ENCODE measurements at regions not wholly inside any gene's neighbourhood (a gene's known extent, or its start where the extent isn't known, plus 50 kb on each side); places are given as distances from the start of the nearest gene placed in this dataset.

DNA sequence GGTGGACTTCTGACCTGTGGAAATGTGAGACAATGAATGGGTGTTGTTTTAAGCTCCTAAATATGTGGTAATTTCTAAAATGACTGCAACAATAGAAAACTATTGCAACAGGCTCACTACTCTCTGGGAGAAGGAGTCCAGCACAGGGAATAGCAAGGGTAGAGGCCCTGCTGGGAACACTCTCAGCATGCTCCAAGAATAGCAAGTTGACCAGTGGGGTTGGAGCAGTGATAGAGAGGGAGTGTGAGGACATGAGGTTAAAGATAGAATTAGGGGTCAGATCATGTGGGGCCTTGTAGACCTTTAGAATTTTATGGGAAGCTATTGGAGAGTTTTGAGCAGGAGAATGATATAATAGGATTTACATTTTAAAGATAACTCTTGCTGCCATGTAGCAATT, 346.7 kb upstream of the CCDC196 start:
- TF ChIP-seq, protein P1, sequence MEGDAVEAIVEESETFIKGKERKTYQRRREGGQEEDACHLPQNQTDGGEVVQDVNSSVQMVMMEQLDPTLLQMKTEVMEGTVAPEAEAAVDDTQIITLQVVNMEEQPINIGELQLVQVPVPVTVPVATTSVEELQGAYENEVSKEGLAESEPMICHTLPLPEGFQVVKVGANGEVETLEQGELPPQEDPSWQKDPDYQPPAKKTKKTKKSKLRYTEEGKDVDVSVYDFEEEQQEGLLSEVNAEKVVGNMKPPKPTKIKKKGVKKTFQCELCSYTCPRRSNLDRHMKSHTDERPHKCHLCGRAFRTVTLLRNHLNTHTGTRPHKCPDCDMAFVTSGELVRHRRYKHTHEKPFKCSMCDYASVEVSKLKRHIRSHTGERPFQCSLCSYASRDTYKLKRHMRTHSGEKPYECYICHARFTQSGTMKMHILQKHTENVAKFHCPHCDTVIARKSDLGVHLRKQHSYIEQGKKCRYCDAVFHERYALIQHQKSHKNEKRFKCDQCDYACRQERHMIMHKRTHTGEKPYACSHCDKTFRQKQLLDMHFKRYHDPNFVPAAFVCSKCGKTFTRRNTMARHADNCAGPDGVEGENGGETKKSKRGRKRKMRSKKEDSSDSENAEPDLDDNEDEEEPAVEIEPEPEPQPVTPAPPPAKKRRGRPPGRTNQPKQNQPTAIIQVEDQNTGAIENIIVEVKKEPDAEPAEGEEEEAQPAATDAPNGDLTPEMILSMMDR (IDR thresholded peaks at IDR 0.05): no peak
- TF ChIP-seq EZH2phosphoT487 (IDR thresholded peaks at IDR 0.05): no peak

Data from neural progenitor cell (in vitro differentiated cells).